Neural progenitor cell (in vitro differentiated cells): ENCODE measurements at regions not wholly inside any gene's neighbourhood (a gene's known extent, or its start where the extent isn't known, plus 50 kb on each side); places are given as distances from the start of the nearest gene placed in this dataset.

ENCODE experiments used
- EZH2 ChIP-seq: fragments of 200-600 bp; sonication (generic); IDR thresholded peaks from 2 replicates; pipeline ENCODE4 v1.6.1; 2017; ENCODE audit warnings: antibody characterized with exemption, mild to moderate bottlenecking, moderate library complexity
- TF ChIP-seq, protein P1 (sequence below): fragments of 200-600 bp; sonication (generic); IDR thresholded peaks from 2 replicates; pipeline ENCODE4 v1.5.1; 2017; ENCODE audit warnings: antibody characterized with exemption, mild to moderate bottlenecking

DNA sequence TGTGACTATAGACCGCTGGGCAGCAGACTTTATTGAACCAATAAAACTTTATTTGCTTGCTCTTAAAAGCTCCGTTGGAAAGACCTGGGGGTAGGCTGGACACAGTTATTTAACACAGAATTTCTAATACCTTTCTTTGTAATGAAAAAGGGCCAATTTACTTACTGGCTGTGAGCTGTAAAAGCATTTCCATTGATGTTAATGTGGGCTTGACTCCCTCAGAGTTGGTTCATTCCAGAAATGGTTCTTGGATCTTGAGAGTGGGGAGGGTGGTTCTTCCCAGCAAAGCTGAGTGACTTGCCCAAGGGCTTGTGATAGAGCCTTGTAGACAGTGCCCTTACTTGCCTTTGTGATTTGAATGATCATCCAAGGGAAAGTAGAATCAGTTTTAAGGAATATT is 100.6 kb downstream of the SOX4 start:
- TF ChIP-seq, protein P1, sequence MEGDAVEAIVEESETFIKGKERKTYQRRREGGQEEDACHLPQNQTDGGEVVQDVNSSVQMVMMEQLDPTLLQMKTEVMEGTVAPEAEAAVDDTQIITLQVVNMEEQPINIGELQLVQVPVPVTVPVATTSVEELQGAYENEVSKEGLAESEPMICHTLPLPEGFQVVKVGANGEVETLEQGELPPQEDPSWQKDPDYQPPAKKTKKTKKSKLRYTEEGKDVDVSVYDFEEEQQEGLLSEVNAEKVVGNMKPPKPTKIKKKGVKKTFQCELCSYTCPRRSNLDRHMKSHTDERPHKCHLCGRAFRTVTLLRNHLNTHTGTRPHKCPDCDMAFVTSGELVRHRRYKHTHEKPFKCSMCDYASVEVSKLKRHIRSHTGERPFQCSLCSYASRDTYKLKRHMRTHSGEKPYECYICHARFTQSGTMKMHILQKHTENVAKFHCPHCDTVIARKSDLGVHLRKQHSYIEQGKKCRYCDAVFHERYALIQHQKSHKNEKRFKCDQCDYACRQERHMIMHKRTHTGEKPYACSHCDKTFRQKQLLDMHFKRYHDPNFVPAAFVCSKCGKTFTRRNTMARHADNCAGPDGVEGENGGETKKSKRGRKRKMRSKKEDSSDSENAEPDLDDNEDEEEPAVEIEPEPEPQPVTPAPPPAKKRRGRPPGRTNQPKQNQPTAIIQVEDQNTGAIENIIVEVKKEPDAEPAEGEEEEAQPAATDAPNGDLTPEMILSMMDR, result no peak
- no peak for TF ChIP-seq EZH2
